Caco-2 (cell line): ENCODE measurements at regions not wholly inside any gene's neighbourhood (a gene's known extent, or its start where the extent isn't known, plus 50 kb on each side); places are given as distances from the start of the nearest gene placed in this dataset.

Experiments
- BruUV-seq: library from RNA; stranded (reverse); fragments of 400-500 nt; replicated peaks from 2 replicates; lab custom pipeline; 2021; lab: Mats Ljungman, UMichigan
- CTCF ChIA-PET: fragments of 300-600 bp; sonication (Branson Sonifier 250); formaldehyde crosslinking; loops from one replicate; lab custom pipeline; 2022; ENCODE audit warnings: antibody characterized with exemption; lab: Charles Lee
- POLR2A ChIA-PET: fragments of 300-600 bp; sonication (Branson Sonifier 250); formaldehyde crosslinking; loops from one replicate; lab custom pipeline; 2022; ENCODE audit warnings: antibody characterized with exemption; lab: Charles Lee
- DNase-seq, 2 experiments: peaks; one replicate each; pipeline versions ENCODE4 v3.0.0 to v3.0.0-alpha.2; 2020 to 2022
- H3K27me3 ChIP-seq: replicated peaks from 2 replicates; pipeline ENCODE4 v1.6.0; 2011; ENCODE audit warnings: low read length; ENCODE audit not compliant: control insufficient read depth, insufficient read depth
- H3K36me3 ChIP-seq: 2 replicates; pipeline ENCODE4 v1.5.1; 2011; ENCODE audit warnings: low read length; ENCODE audit not compliant: control insufficient read depth, insufficient read depth
- H3K4me1 ChIP-seq: fragments of 250-450 bp; sonication (Bioruptor Pico); 2 replicates; pipeline ENCODE4 v1.5.1; 2020; ENCODE audit warnings: mild to moderate bottlenecking
- H3K4me3 ChIP-seq: 2 replicates; pipeline ENCODE4 v1.5.1; 2011; ENCODE audit warnings: low read depth, mild to moderate bottlenecking, control low read depth, low read length
- H3K9me3 ChIP-seq: fragments of 250-450 bp; sonication (Bioruptor Pico); 2 replicates; pipeline ENCODE4 v1.5.1; 2020; ENCODE audit warnings: mild to moderate bottlenecking, moderate library complexity
- H3K27ac Mint-ChIP-seq: one replicate; pipeline ENCODE4 v1.8.0; 2022; ENCODE audit warnings: mixed read lengths; ENCODE audit not compliant: unreplicated experiment
- H3K27me3 Mint-ChIP-seq: one replicate; pipeline ENCODE4 v1.8.0; 2022; ENCODE audit warnings: mixed read lengths; ENCODE audit not compliant: insufficient read depth, unreplicated experiment
- H3K36me3 Mint-ChIP-seq: one replicate; pipeline ENCODE4 v1.8.0; 2022; ENCODE audit warnings: mild to moderate bottlenecking, mixed read lengths; ENCODE audit not compliant: insufficient read depth, unreplicated experiment
- H3K4me1 Mint-ChIP-seq: one replicate; pipeline ENCODE4 v1.8.0; 2022; ENCODE audit warnings: low read depth, mixed read lengths; ENCODE audit not compliant: unreplicated experiment
- H3K4me3 Mint-ChIP-seq: one replicate; pipeline ENCODE4 v1.8.0; 2022; ENCODE audit warnings: mild to moderate bottlenecking, moderate library complexity, mixed read lengths; ENCODE audit not compliant: unreplicated experiment
- H3K9me3 Mint-ChIP-seq: one replicate; pipeline ENCODE4 v1.8.0; 2022; ENCODE audit warnings: mixed read lengths; ENCODE audit not compliant: unreplicated experiment
- CTCF ChIP-seq, 2 experiments: fragments of 200-600 bp in 1 of 2; IDR thresholded peaks; 1 replicate in 1 of 2; 2 replicates in 1 of 2; pipeline versions ENCODE4 v1.5.1 to v1.8.0; 2011 to 2022; ENCODE audit warnings: antibody characterized with exemption in 1 of 2, control low read depth in 1 of 2, inconsistent platforms in 1 of 2, low read depth in 1 of 2, low read length in 1 of 2, mild to moderate bottlenecking in 1 of 2, moderate library complexity in 1 of 2; ENCODE audit not compliant: insufficient read depth in 1 of 2, severe bottlenecking in 1 of 2, unreplicated experiment in 1 of 2
- intact Hi-C: fragments of 100-400 bp; cut with micrococcal nuclease; formaldehyde crosslinking; loops from one replicate; pipeline ENCODE4 v1.10.0; 2022; ENCODE audit not compliant: unreplicated experiment

GRCh38 chr13:93079294-93079693 is 147.3 kb upstream of the GPC6 start:
- no peaks in the 10 kb centered on the region for H3K36me3 Mint-ChIP-seq
- H3K4me3 ChIP-seq, result no peak overlapping the region
- H3K27ac Mint-ChIP-seq, result no peak overlapping the region
- DNase-seq, result no peak
- no peaks in the 10 kb centered on the region for H3K9me3 ChIP-seq
- no peaks in the 10 kb centered on the region for H3K4me1 Mint-ChIP-seq
- no peak for TF ChIP-seq CTCF (IDR thresholded peaks at IDR 0.05; ENCODE audit: insufficient read depth in 1 of 2, low read depth in 1 of 2, low read length in 1 of 2, severe bottlenecking in 1 of 2, unreplicated experiment in 1 of 2)
- no peaks in the 10 kb centered on the region for H3K27me3 Mint-ChIP-seq
- POLR2A ChIA-PET, result no interaction called here
- H3K9me3 Mint-ChIP-seq, result no peaks in the 10 kb centered on the region
- intact Hi-C loops, result loop anchor here (5.0 kb wide), 1 partner anchor 247 kb away; no protein-coding TSS in a partner anchor
- H3K4me3 Mint-ChIP-seq, result no peak overlapping the region
- no peaks in the 10 kb centered on the region for H3K27me3 ChIP-seq
- no TSS peak for BruUV-seq
- H3K4me1 ChIP-seq, result no peaks in the 10 kb centered on the region
- H3K36me3 ChIP-seq, result no peaks in the 10 kb centered on the region
- CTCF ChIA-PET, result no interaction called here

DNA sequence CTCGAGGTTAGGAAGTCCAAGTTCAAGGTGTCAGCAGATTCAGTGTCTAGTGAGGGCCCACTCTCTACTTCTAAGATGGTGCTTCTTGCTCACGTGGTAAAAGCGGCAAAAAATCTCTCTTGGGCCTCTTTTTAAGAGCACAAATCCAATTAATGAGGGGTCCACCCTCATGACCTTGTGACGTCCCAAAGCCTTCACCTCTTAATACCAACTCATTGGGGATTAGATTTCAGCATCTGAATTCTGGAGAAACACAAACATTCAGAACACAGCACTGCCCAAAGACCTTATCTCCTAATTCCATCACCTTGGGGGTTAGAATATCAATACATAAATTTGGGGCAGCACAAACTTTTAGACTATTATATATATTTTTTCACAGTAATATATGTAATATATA is 146.4 kb upstream of the GPC6 start:
- Histone ChIP-seq H3K4me3 (no peak overlapping the region), H3K4me1 (no peaks in the 10 kb centered on the region), H3K9me3 (no peaks in the 10 kb centered on the region), H3K36me3 (no peaks in the 10 kb centered on the region), H3K27me3 (no peaks in the 10 kb centered on the region)
- intact Hi-C loops, result no loop called here
- Mint-ChIP-seq H3K27ac (no peak overlapping the region), H3K27me3 (no peaks in the 10 kb centered on the region), H3K4me1 (no peaks in the 10 kb centered on the region), H3K36me3 (no peaks in the 10 kb centered on the region), H3K4me3 (no peak overlapping the region), H3K9me3 (no peaks in the 10 kb centered on the region)
- ChIA-PET CTCF (no interaction called here), POLR2A (no interaction called here)
- no peak for DNase-seq
- TF ChIP-seq CTCF (IDR thresholded peaks at IDR 0.05; ENCODE audit: insufficient read depth in 1 of 2, low read depth in 1 of 2, low read length in 1 of 2, severe bottlenecking in 1 of 2, unreplicated experiment in 1 of 2), result no peak
- BruUV-seq, result no TSS peak

DNA sequence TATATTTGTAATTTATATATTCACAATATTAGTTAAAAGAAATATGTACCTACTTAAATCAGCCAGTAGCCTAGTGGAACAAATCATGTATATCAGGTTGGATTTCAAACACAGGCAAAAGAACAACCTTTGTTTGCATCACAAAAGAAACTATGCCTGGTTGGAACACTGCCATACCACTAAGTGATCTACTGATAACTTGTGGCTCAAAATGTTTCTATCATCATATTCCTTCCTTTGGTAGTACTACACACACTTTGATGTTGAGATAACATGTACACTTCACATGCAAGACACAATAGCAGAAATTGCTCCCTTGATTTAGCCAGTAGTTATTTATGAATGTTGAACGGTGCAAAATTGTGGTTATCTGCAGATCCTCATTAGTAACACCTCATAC is 146.0 kb upstream of the GPC6 start:
- Histone ChIP-seq H3K9me3 (no peaks in the 10 kb centered on the region), H3K27me3 (no peaks in the 10 kb centered on the region), H3K4me1 (no peaks in the 10 kb centered on the region), H3K4me3 (no peak overlapping the region), H3K36me3 (no peaks in the 10 kb centered on the region)
- no peak for DNase-seq
- Mint-ChIP-seq H3K27ac (no peak overlapping the region), H3K4me1 (no peaks in the 10 kb centered on the region), H3K27me3 (no peaks in the 10 kb centered on the region), H3K36me3 (no peaks in the 10 kb centered on the region), H3K9me3 (no peaks in the 10 kb centered on the region), H3K4me3 (no peak overlapping the region)
- intact Hi-C loops, result no loop called here
- TF ChIP-seq CTCF (IDR thresholded peaks at IDR 0.05; ENCODE audit: insufficient read depth in 1 of 2, low read depth in 1 of 2, low read length in 1 of 2, severe bottlenecking in 1 of 2, unreplicated experiment in 1 of 2), result no peak
- POLR2A ChIA-PET, result no interaction called here
- no TSS peak for BruUV-seq
- CTCF ChIA-PET, result no interaction called here
